OCI-LY1 (cell line): ENCODE measurements at regions not wholly inside any gene's neighbourhood (a gene's known extent, or its start where the extent isn't known, plus 50 kb on each side); places are given as distances from the start of the nearest gene placed in this dataset.

Source experiments
- H2AFZ ChIP-seq: fragments of 200-600 bp; sonication (generic), shearing (Covaris generic); 2 replicates; pipeline ENCODE4 v1.6.0; 2014; ENCODE audit warnings: antibody characterized with exemption, mild to moderate bottlenecking, low read length
- H3F3A ChIP-seq: fragments of 200-600 bp; sonication (generic), shearing (Covaris generic); 2 replicates; pipeline ENCODE4 v1.6.0; 2014; ENCODE audit warnings: mild to moderate bottlenecking, antibody characterized with exemption, low read length, moderate library complexity; ENCODE audit not compliant: insufficient read depth
- H3K27ac ChIP-seq: fragments of 200-600 bp; sonication (generic); 2 replicates; pipeline ENCODE4 v1.5.1; 2014; ENCODE audit warnings: low read length, mixed run types, mild to moderate bottlenecking, low read depth; ENCODE audit not compliant: poor library complexity, severe bottlenecking
- H3K27me3 ChIP-seq: fragments of 200-600 bp; sonication (generic); 2 replicates; pipeline ENCODE4 v1.6.0; 2014; ENCODE audit warnings: antibody characterized with exemption, mild to moderate bottlenecking, low read length, moderate library complexity; ENCODE audit not compliant: insufficient read depth
- H3K36me3 ChIP-seq: fragments of 200-600 bp; sonication (generic); 2 replicates; pipeline ENCODE4 v1.6.1; 2014; ENCODE audit warnings: mild to moderate bottlenecking, antibody characterized with exemption, low read length, moderate library complexity, mixed read lengths; ENCODE audit not compliant: insufficient read depth
- H3K4me1 ChIP-seq: fragments of 200-600 bp; sonication (generic); 2 replicates; pipeline ENCODE4 v1.5.1; 2014; ENCODE audit warnings: mild to moderate bottlenecking, low read length, moderate library complexity; ENCODE audit not compliant: insufficient read depth, severe bottlenecking
- H3K4me2 ChIP-seq: fragments of 200-600 bp; sonication (generic), shearing (Covaris generic); 2 replicates; pipeline ENCODE4 v1.6.1; 2014; ENCODE audit warnings: low read length
- H3K4me3 ChIP-seq: fragments of 200-600 bp; sonication (generic); 2 replicates; pipeline ENCODE4 v1.5.1; 2014; ENCODE audit warnings: low read length, low read depth, mild to moderate bottlenecking, mixed read lengths; ENCODE audit not compliant: poor library complexity, severe bottlenecking
- H3K79me2 ChIP-seq: fragments of 200-600 bp; shearing (Covaris generic); 2 replicates; pipeline ENCODE4 v1.6.1; 2016; ENCODE audit warnings: mixed run types, low read length, mixed read lengths; ENCODE audit not compliant: insufficient read depth
- H3K9ac ChIP-seq: fragments of 200-600 bp; sonication (generic), shearing (Covaris generic); 2 replicates; pipeline ENCODE4 v1.6.1; 2014; ENCODE audit warnings: mild to moderate bottlenecking, low read length, mixed read lengths
- H3K9me2 ChIP-seq: fragments of 200-600 bp; sonication (generic), shearing (Covaris generic); 2 replicates; pipeline ENCODE4 v1.6.1; 2014; ENCODE audit warnings: low read depth, mild to moderate bottlenecking, low read length, mixed read lengths
- H3K9me3 ChIP-seq: fragments of 200-600 bp; shearing (Covaris generic); 2 replicates; pipeline ENCODE4 v1.6.1; 2014; ENCODE audit warnings: low read length, mixed read lengths
- H4K20me1 ChIP-seq: fragments of 200-600 bp; sonication (generic), shearing (Covaris generic); 2 replicates; pipeline ENCODE4 v1.6.0; 2016; ENCODE audit warnings: mild to moderate bottlenecking, low read length; ENCODE audit not compliant: insufficient read depth
- EZH2 ChIP-seq: fragments of 200-600 bp; sonication (generic), shearing (Covaris generic); IDR thresholded peaks from 2 replicates; pipeline ENCODE4 v1.8.0; 2017; ENCODE audit warnings: borderline replicate concordance, mixed run types, mild to moderate bottlenecking, antibody characterized with exemption, low read length, moderate library complexity, mixed read lengths

GRCh38 chr20:24899153-24899552 is 49.9 kb upstream of the CST7 start:
- Histone ChIP-seq H3K9ac (no peak overlapping the region), H3K4me1 (no peaks in the 10 kb centered on the region), H3F3A (no peaks in the 10 kb centered on the region), H3K36me3 (no peaks in the 10 kb centered on the region), H3K9me3 (0 out of 2 replicates have a peak, but pooled peaks cover 2% of the 10 kb centered on the region), H4K20me1 (no peaks in the 10 kb centered on the region), H3K4me2 (no peak overlapping the region), H2AFZ (no peak overlapping the region), H3K79me2 (no peaks in the 10 kb centered on the region), H3K27ac (no peak overlapping the region), H3K4me3 (no peak overlapping the region), H3K9me2 (no peaks in the 10 kb centered on the region), H3K27me3 (no peaks in the 10 kb centered on the region)
- TF ChIP-seq EZH2 = no peak
